Stimulated activated CD4-positive, alpha-beta T cell treated with anti-CD3 and anti-CD28 coated beads, TNF-alpha, amount 100 ng/mL, for 48 hours (primary cell): ENCODE measurements at regions not wholly inside any gene's neighbourhood (a gene's known extent, or its start where the extent isn't known, plus 50 kb on each side); places are given as distances from the start of the nearest gene placed in this dataset.

Experiments
- DNase-seq, 3 donors: peaks; one replicate each; pipeline ENCODE4 v3.0.0-alpha.2; 2020; ENCODE audit warnings: low read depth in 3 of 3

DNA sequence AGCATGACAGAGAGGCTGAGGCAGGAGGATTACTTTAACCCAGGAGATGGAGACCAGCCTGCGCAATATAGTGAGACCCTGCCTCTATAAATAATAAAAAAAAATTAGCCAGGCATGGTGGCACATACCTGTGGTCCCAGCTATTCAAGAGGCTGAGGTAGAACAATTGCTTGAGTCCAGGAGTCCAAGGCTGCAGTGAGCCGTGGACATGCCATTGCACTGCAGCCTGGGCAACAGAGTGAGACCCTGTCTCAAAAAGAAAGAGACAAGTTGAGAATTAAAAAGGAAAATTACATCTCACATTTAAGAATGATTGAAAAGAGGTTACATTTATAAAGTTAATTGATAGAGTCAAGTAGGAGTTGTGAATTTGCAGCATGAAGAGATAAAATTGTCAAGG, 91.4 kb upstream of the TMPO start:
- DNase-seq = no peak

DNA sequence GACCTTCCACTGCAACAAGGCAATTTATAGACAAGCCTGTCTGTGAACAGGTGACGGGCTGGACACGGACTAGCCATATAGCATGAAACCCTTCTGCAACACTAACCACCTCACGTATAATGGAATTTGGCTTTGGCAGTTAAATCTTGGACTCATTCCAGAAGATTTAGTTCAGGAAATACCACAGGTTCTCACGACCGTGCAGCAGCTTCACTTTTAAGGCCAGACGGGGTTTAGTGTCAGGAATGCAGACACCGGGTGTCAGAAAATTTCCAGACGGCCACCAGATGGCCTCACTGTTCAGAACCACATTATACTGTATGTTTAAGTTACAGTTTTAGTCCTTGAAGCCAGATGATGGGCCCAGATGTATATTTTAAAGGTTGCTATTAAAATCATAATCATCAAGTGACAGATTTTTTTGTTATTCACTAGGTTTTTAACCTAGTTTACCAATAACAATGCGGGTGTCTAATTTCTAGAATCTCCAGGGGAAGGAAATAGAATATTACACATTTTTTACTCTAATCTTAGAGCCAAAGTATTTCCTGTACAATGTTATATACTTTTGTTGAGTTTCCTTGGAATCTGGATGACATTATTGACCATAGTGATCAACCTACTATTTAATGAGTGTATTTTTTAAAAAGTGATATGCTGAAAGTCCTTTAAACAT, 90.5 kb upstream of the TMPO start:
- peak in 2 of 3 donors; percentile 29 for DNase-seq

DNA sequence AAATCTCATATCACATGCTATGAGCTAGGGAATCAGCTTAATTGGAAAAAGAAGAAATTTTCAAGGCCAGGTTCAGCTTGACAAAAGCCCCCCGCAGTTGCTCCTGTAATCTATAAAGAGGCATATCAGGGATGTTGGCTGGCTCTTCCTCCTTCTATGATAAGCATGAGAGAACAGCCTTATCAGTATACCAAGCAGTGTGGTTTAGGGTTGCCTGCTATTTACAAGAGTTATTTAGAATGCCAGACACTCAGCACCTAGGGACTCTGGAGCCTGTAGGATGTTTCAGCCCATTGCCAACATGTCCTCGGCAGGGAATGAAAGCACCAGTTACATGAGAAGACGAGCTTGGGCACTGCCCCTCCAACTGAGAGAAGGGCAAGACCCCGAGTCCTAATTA, 89.5 kb upstream of the TMPO start:
- DNase-seq = no peak

DNA sequence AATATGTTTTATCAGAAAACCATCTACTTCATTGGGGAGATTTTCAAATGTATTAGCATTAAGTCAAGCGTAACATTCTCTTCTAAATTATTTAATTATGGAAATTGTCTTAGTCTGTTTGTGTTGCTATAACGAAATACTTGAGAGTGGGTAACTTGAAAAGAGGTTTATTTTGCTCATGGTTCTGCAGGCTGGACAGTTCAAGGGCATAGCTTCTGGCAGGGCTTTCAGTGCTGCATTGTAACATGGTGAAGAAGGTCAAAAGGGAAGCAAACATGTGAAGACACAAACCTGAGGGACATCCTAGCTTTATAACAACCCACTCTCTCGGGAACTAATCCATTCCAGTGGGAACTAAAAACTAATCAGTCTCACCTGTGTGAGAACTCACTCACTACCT, 84.3 kb upstream of the TMPO start:
- no peak for DNase-seq

DNA sequence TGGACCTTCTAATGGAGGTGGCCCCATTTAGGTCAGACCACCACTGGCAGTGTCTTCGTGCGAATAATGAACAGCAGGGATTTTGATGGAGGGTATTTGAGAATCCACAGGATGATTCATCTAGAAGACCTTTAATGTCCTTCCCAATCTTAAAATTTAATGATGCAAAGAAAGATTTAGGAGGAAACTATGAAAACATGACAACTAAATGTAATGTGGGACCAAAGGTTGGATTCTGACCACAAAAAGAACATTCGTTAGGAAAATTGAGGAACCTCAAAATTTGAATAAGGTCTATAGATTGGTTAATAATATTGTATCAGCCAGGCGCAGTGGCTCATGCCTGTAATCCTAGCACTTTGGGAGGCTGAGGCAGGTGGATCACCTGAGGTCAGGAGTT, 78.2 kb upstream of the TMPO start:
- no peak for DNase-seq

DNA sequence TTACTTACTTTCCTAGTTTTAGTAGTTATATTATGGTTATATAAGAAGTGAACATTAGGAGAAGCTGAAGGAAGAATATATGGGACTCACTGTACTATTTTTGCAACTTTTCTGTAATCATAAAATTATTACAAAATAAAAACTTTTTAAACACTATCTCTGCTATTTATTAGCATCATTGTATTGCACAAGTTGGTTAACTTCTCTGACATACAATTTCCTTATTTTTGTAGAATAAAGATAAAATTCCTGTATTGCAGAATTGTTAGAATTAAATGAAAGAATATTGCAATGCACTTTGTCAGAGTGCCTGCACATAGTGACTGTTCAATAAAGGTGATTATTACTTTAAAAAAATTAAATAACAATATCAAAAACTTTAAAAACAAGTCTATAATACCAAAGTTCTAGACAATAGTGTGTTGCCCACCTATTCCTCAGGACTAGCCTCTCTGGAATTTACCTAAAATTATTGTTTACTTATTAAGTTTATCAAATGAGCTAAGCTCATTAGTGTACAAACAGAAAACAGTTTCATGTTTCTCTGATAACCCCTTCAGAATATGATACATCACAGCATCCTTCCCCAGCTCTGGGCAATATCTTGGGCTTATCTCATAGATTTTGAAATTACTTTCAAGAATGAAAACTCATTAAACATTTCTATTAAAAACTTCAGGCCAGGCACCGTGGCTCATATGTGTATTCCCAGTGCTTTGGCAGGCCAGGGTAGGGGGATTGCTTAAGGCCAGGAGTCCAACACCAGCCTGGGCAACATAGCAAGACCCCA, 77.4 kb upstream of the TMPO start:
- no peak for DNase-seq

DNA sequence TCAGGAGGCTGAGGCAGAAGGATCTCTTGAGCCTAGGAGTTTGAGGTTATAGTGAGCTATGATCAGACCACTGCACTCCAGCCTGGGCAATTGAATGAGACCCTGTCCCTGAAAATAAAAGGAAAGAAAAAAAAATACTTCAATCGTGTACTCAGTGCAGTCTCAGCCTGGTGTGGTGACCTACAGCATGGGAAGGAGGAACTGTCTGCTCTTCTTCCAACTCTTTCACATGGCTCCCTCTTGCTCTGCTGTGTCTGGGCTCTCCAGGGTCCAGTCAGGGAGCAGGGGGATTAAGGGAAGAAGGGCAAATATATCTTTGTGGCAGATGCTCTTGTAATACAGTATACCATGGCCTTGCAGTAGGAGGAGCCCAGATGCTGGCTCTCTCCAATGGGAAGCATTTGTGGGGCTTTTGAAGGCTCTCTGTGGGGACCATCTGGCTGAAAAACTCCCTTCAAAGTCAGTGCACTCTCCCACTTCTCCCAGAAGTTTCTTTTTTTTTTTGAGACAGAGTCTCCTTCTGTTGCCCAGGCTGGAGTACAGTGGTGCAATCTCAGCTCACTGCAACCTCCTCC, 76.6 kb upstream of the TMPO start:
- DNase-seq = no peak

DNA sequence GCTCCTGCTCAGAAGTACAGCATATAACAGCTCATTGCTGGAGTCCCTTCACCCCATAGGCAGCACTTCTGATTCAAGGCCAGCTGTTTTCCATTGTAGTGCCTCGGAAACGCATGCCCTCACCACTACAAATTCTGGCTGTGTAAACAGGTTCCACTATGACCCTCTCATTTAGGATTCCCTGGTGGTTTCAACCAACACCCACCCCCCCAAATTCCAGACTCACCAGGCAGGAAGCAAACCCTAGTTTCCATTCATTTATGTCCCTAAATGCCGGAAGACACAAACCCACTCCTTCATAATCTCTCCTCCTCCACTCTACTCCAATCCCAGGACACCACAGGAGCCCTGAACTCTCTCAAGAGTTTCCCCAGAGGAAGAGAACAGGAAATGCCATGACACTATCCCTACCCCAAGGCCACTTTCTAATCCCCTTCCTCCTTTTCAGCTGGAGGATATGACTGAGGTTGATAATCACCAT, 75.9 kb upstream of the TMPO start:
- DNase-seq = no peak

DNA sequence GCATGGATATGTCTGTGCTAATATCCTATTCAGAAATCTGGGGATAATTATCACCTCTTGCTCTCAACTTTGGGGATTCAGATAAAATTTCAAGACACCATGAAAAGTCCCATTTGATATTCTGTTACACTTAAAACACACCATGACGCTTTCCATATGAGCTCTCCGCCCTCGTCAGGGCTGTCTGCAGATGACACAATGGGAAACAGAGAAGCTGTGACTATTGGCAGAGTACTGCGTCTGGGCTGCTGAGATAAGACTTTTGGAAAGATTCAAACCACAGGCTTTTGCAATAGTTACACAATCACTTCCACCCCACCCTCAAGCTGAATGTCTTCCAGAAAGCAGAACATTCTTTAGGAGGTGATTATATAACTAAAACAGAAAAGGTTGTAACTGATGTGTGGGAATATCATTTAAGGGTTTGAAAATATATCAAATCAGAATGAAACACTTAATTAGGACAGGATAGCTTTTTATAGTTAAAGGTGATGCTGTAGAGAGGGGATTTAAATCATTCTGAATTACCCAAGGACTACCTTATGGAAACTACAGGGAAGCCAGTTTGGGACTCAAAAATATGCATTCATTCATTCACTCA, 75.3 kb upstream of the TMPO start:
- DNase-seq = no peak

DNA sequence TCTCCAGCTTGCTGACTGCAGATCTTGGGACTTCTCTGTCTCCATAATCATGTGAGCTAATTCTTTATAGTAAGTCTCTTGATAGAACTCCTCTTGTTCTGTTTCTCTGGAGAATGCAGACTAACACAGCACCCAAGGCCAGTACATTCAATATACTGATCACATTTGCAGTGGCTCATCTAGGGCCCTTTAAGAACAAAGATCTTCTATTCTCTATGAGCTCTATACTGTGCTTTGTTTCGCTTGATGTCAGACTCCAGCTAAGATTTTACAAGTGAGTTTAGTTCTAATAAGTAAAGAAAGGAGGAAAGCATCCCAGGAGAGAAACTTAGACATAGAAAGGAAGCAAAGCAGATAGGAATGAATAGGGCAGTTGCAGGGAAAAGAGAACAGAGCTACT, 69.3 kb upstream of the TMPO start:
- no peak for DNase-seq

DNA sequence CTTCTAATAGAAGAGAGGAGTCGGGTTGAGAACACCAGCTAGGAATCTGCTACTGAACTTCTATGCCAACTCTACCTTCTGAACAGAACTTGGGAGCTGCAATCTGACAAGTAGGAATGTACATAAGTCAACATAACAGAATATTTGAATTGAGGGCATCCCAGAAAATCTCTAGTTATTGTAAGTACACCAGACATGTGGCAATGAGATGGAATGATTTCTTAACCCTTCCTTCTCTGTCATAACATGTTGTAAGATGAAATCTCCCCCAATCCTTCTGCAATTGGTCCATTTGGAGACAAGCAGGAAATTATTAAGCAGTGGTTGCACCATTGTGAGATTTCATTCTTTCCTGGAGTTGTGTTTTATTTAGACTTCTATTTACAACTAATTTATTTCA, 68.7 kb upstream of the TMPO start:
- DNase-seq = no peak

DNA sequence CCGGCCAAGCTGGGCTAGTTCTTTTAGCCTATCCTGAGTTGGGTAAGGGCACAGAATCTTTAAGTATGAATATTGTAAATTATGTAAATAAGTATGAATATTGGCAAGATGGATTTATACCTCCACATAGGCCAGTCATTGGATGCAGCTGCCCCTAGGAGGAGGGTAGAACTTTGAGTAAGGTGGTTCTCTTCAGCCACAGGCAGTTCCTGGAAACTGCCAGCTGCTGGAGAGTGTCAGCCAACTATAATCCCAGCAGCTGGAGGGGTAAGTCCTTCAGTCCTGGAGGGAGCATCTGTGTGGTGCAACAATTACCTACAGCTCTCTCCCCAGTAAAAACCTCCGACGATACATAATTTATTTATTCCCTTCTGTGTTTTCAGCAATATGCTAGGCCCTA, 65.8 kb upstream of the TMPO start:
- DNase-seq = no peak

DNA sequence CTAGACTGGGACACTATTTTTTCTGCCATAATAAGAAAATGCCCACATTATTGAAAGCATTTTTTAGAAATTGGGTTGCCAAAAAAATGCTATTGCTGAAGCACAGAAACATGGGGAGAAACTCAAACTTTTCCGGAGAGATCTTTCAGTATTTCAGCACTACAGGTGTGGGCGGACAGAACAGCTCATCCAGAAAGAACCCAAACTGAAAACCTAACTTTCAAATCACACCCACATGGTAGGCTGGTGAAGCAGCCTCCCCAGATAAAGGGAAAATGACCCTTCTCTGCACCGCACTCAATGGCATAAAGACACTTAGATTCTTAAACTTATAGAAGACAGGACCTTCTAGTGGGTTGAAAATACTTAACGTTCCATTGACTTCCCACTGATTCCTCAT, 62.3 kb upstream of the TMPO start:
- DNase-seq = no peak

DNA sequence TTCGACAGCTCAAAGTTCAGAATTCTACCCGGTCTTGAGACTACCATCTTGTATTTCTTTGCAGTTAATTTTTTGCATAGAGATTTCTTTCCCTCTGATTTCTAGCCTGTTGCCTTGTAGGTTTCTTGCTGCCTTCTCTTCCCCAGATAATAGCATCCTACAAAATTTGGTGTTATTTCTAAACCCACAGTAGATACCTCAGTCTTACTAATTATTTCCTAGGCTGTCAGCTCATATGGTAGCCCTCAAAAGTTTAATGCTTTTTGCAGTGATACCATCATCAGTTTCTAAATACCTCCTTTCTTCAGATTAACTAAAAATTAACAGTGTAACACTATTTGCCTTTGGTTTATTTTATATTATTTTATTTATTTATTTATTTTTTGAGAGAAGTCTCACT, 61.9 kb upstream of the TMPO start:
- no peak for DNase-seq

DNA sequence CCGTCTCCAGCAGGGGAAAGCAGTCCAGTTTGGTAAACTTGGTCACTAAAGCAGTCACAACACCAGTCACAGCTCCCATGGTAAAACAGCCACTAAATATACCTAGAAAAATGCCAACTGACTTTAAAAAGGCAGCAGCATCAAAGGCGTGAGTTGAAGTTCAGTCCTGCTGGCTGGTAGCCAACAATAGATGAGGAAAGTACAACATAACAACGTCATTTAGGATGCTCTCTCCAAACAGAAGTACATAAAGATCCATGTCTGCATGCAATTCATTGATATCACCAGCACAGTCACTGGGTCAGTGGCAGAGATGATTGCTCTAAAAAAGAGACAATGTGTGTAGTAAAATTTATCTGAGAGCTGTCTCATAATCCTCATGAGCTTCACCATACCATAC, 59.3 kb upstream of the TMPO start:
- DNase-seq = no peak

DNA sequence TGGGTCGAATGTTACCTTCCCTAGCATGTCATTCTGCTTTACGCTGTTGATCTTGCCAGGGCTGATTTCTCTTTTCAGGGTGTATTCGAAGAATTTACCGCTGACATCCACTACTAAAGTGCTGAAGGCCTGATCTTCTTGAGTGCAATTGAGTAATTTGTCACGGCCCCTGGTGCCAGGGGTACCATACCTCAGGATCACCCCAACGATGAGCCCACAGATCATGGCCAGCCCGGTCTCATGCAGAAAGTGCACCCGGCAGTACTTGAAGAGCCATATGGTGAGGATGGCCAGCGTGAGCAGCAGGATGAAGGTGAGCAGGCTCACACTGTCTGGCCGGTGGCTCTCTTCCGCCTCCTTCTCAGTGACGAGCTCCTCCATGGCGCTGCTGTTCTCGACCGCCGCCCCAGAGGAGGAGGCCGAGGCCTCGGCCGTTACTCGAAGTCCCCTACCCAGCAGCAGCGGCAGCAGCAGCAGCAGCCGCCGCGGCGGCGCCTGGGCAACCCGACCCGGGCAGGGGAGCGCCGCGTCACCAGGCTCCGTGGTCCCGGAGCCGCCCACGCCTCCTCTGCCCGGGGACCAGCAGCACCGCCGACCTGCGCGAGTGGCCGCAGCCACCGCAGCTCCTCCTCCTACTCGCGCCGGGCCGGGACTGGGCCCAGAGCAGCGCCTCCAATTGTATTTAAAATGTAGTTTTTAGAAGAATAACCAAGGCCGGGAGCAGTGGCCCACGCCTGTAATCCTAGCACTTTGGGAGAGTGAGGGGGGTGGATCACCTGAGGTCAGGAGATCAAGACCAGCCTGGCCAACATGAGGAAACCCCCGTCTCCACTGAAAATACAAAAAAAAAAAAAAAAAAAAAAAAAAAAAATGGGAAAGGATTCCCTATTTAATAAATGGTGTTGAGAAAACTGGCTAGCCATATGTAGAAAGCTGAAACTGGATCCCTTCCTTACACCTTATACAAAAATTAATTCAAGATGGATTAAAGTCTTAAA, 58.5 kb upstream of the TMPO start:
- DNase-seq = peak in 1 of 3 donors; percentile 20

DNA sequence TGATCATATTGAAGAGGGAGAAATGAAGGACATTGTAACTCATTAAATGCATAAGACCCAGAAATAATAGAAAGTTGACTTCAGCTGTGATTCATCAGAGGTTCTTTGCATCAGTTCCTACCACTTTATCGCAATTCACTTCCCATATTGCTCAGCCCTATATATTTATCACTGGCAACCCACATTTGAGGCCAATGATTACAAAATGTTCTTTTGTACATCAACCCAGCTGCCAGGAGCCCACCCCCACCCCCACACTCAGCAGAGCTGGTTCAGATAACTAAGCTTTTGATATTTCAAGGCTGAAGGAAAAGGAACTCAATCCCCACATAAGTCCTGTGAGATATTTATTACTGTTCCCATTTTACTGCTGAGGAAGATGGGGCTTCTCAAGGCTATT, 51.2 kb upstream of the TMPO start:
- no peak for DNase-seq

DNA sequence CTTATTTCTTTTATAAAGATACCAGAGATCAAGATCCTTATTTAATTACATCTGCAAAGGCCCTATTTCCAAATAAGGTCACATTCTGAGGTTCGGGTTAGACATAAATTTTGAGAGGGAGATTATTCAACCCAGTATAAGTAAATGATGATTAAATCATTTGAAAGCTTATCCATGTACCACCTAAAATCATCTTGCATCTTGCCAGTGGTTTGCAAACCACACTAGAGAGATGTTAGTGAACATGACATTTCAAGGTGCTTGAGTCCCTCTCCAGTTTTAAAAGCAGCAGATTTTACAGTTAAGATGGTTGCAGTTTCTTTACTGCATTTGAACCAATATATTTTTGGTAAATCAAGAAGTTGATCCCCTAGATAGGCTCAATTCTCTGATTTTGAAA, 49.9 kb upstream of the TMPO start:
- DNase-seq = no peak
